ENCODE measurements at regions not wholly inside any gene's neighbourhood (a gene's known extent, or its start where the extent isn't known, plus 50 kb on each side); places are given as distances from the start of the nearest gene placed in this dataset.

GRCh38 chr7:145582742-145583303 lies 533.8 kb upstream of the CNTNAP2 start:
- H3K27ac ChIP-seq (ENCODE audit: control insufficient read depth, insufficient read depth): no peak overlapping the region
- no peak for DNase-seq (ENCODE audit: low read depth, low spot score)
- WGBS (ENCODE audit: insufficient coverage, insufficient replicate concordance, low lambda C conversion rate, missing lambda C conversion rate): 46% methylated on average over 16 of the region's 17 CpGs
- SMC1A ChIA-PET (ENCODE audit: uncharacterized antibody, unreplicated experiment): interaction anchor here (0.6 kb wide), 1 partner anchor 129 kb away, joined by 3 read pairs; no protein-coding TSS in a partner anchor
- no peaks in the 10 kb centered on the region for H4K20me1 ChIP-seq (ENCODE audit: control insufficient read depth, insufficient read depth)
- H3K79me2 ChIP-seq (ENCODE audit: control insufficient read depth, insufficient read depth, low read length): no peaks in the 10 kb centered on the region
- TF ChIP-seq NRF1 (conservative IDR thresholded peaks at IDR 0.05; ENCODE audit: low read depth, low read length) (no peak), ZBTB33 (IDR thresholded peaks at IDR 0.05) (no peak), JUND (IDR thresholded peaks at IDR 0.05; ENCODE audit: low read depth, low read length) (no peak), TBL1XR1 (IDR thresholded peaks at IDR 0.05; ENCODE audit: low read depth, low read length) (no peak), RELA (IDR thresholded peaks at IDR 0.05; ENCODE audit: borderline replicate concordance, partially characterized antibody) (no peak), RUNX3 (IDR thresholded peaks at IDR 0.05; ENCODE audit: low read length) (no peak), TCF3 (IDR thresholded peaks at IDR 0.05; ENCODE audit: borderline replicate concordance, insufficient read depth, low read depth, low read length) (no peak), PKNOX1 (IDR thresholded peaks at IDR 0.05) (no peak), EZH2 (IDR thresholded peaks at IDR 0.05; ENCODE audit: borderline replicate concordance, control insufficient read depth, low read depth, low read length) (no peak), MYB (IDR thresholded peaks at IDR 0.05; ENCODE audit: borderline replicate concordance, low read depth, low read length) (no peak), BRCA1 (IDR thresholded peaks at IDR 0.05; ENCODE audit: low read depth, low read length) (no peak), BCL11A (IDR thresholded peaks at IDR 0.05; ENCODE audit: low read depth, low read length) (no peak), ELK1 (IDR thresholded peaks at IDR 0.05; ENCODE audit: low read depth, low read length) (no peak), PBX3 (IDR thresholded peaks at IDR 0.05; ENCODE audit: insufficient replicate concordance, low read depth, low read length) (no peak), YBX1 (IDR thresholded peaks at IDR 0.05) (no peak), DPF2 (IDR thresholded peaks at IDR 0.05) (no peak)
- in situ Hi-C loops (cut with MboI): no loop called here
- H3K27me3 ChIP-seq (replicated peaks in 1 of 2; ENCODE audit: control insufficient read depth in 2 of 2, insufficient read depth in 2 of 2, low read length in 1 of 2): no peaks in the 10 kb centered on the region
- no TSS peak for BruUV-seq (replicated peaks)
- no peak for FAIRE-seq
- POLR2A ChIA-PET: no interaction called here
- no peak overlapping the region for H3K4me3 ChIP-seq
- no peak overlapping the region for H2AFZ ChIP-seq (ENCODE audit: control insufficient read depth, low read depth, low read length)
- H3K4me2 ChIP-seq (ENCODE audit: control insufficient read depth, insufficient read depth): no peak overlapping the region
- intact Hi-C loops (cut with micrococcal nuclease; ENCODE audit: unreplicated experiment): no loop called here
- no peaks in the 10 kb centered on the region for H3K9me3 ChIP-seq (replicated peaks; ENCODE audit: control insufficient read depth, insufficient read depth, low read length)
- RAD21 ChIA-PET (ENCODE audit: unreplicated experiment): no interaction called here
- H3K36me3 ChIP-seq (ENCODE audit: control insufficient read depth in 2 of 2, insufficient read depth in 2 of 2, low read length in 1 of 2): no peaks in the 10 kb centered on the region
- CTCF ChIA-PET: no interaction called here
- ATAC-seq: no peak
- no peak overlapping the region for H3K9ac ChIP-seq (ENCODE audit: control insufficient read depth, insufficient read depth, low read length)
- no peaks in the 10 kb centered on the region for H3K4me1 ChIP-seq (ENCODE audit: control insufficient read depth, insufficient read depth, low read length)
